ENCODE measurements at regions not wholly inside any gene's neighbourhood (a gene's known extent, or its start where the extent isn't known, plus 50 kb on each side); places are given as distances from the start of the nearest gene placed in this dataset.
"Not testable (repeated sequence)": the region's sequence is repeated elsewhere in the genome, so short reads cannot be mapped to it uniquely, and the experiment has no call there.

DNA sequence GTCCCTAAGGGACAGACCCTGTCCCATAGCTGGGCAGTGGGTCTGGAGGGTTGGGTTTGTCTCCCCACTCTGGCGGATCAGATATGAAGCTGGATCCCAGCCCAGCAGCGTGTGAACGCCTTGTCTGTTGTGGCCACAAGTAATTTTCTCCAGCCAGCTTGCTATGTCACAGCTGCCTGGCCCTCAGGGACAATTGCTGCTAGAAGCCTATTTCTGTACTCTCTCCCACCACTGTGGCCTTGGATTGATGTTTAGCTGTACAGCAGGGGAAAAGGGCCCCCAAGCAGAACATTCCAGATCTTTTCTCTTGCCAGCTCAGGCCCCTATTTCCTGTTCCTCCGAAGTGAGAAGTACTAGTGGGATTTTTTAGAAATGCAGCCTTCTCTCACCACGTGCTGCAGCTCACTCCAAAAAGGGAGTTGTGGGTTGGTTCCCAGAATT is 53.5 kb upstream of the WAC start:
- Histone ChIP-seq H3K4me3 (ENCODE audit: insufficient read depth, low read depth, low read length) (no peak overlapping the region), H3K27me3 (ENCODE audit: control insufficient read depth, insufficient read depth, low read length) (no peaks in the 10 kb centered on the region), H3K36me3 (replicated peaks; ENCODE audit: control insufficient read depth, insufficient read depth, low read length) (no peaks in the 10 kb centered on the region)
- DNase-seq, result no peak

- Histone ChIP-seq H3K4me3 (ENCODE audit: insufficient read depth, low read depth, low read length) (no peak overlapping the region), H3K36me3 (replicated peaks; ENCODE audit: control insufficient read depth, insufficient read depth, low read length) (no peaks in the 10 kb centered on the region), H3K27me3 (ENCODE audit: control insufficient read depth, insufficient read depth, low read length) (no peaks in the 10 kb centered on the region)
- DNase-seq, result no peak
Observed at GRCh38 chr10:28479927-28480627, 52.8 kb upstream of the WAC start.

DNA sequence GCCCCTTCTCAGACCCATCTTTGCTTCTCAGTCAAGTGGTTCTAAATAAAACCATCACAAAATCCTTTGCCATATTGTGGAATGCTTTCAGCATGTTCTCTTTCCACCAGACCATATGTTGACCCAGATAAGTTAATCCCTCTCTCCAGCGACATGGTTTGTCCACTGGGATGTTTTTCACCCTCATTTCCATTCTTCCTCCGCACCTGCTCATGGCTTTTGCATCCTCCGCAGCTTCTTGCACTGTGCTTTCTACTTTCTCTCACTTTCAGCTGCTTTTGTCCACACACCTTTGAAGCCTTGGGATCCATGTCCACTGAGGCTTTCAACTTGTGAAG is 52.3 kb upstream of the WAC start:
- DNase-seq, result no peak
- H3K27me3 ChIP-seq (ENCODE audit: control insufficient read depth, insufficient read depth, low read length), result no peaks in the 10 kb centered on the region
- H3K36me3 ChIP-seq (replicated peaks; ENCODE audit: control insufficient read depth, insufficient read depth, low read length), result no peaks in the 10 kb centered on the region
- H3K4me3 ChIP-seq (ENCODE audit: insufficient read depth, low read depth, low read length), result no peak overlapping the region

DNA sequence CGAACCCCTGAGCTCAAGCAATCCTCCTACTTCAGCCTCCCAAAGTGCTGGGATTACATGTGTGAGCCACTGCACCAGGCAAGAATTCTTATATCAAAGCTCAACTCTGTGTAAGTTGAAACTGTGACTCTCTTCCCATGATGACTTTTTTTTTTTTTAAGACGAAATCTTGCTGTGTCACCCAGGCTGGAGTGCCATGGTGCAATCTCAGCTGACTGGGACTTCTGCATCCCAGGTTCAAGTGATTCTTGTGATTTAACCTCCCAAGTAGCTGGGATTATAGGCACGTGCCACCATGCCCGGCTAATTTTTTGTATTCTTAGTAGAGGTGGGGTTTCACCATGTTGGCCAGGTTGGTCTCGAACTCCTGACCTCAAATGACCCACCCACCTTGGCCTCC is 51.6 kb upstream of the WAC start:
- not testable (repeated sequence) for H3K27me3 ChIP-seq (ENCODE audit: control insufficient read depth, insufficient read depth, low read length); DNase-seq; H3K4me3 ChIP-seq (ENCODE audit: insufficient read depth, low read depth, low read length); H3K36me3 ChIP-seq (replicated peaks; ENCODE audit: control insufficient read depth, insufficient read depth, low read length)

- Histone ChIP-seq H3K36me3 (replicated peaks; ENCODE audit: control insufficient read depth, insufficient read depth, low read length) (no peaks in the 10 kb centered on the region), H3K27me3 (ENCODE audit: control insufficient read depth, insufficient read depth, low read length) (no peaks in the 10 kb centered on the region), H3K4me3 (ENCODE audit: insufficient read depth, low read depth, low read length) (no peak overlapping the region)
- DNase-seq, result no peak
Observed at GRCh38 chr10:28481968-28482367, 51.0 kb upstream of the WAC start.

Measured in H7 (cell line).